ENCODE measurements at regions not wholly inside any gene's neighbourhood (a gene's known extent, or its start where the extent isn't known, plus 50 kb on each side); places are given as distances from the start of the nearest gene placed in this dataset.

DNA sequence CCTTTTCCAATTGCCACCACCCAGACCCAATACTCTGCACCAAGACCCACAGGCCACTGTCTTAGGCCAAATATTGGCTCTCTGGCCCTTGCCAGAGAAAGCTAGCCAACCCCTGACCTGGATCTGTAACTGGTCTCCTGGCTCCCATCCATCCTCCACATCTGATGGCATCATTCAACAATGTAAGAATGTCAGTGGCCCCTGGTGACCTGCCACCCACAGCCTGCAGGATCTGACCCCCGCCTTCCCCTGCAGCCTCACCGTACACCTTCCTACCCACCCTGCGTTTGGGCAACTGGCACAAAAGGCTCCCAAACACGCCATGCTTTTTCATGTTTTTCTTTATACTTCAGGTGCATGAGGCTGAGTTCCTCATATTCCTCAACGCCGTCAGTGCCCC lies 60.0 kb upstream of the ASAP2 start:
- TF ChIP-seq, protein P1, sequence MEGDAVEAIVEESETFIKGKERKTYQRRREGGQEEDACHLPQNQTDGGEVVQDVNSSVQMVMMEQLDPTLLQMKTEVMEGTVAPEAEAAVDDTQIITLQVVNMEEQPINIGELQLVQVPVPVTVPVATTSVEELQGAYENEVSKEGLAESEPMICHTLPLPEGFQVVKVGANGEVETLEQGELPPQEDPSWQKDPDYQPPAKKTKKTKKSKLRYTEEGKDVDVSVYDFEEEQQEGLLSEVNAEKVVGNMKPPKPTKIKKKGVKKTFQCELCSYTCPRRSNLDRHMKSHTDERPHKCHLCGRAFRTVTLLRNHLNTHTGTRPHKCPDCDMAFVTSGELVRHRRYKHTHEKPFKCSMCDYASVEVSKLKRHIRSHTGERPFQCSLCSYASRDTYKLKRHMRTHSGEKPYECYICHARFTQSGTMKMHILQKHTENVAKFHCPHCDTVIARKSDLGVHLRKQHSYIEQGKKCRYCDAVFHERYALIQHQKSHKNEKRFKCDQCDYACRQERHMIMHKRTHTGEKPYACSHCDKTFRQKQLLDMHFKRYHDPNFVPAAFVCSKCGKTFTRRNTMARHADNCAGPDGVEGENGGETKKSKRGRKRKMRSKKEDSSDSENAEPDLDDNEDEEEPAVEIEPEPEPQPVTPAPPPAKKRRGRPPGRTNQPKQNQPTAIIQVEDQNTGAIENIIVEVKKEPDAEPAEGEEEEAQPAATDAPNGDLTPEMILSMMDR (IDR thresholded peaks at IDR 0.05), result no peak
- no peak for TF ChIP-seq POLR2A (IDR thresholded peaks at IDR 0.05)

Data from Peyer's patch (tissue), 4 donors.